Hepatocyte (in vitro differentiated cells): ENCODE measurements at regions not wholly inside any gene's neighbourhood (a gene's known extent, or its start where the extent isn't known, plus 50 kb on each side); places are given as distances from the start of the nearest gene placed in this dataset.

Source experiments
- EZH2 ChIP-seq: fragments of 200-600 bp; sonication (generic); IDR thresholded peaks from 2 replicates; pipeline ENCODE4 v1.6.1; 2016; ENCODE audit warnings: antibody characterized with exemption, mild to moderate bottlenecking, borderline replicate concordance
- TF ChIP-seq, protein P1 (sequence below): fragments of 200-600 bp; sonication (generic); IDR thresholded peaks from 2 replicates; pipeline ENCODE4 v1.5.1; 2016; ENCODE audit warnings: antibody characterized with exemption, mild to moderate bottlenecking; ENCODE audit not compliant: poor library complexity

GRCh38 chr3:15948388-15948787 lies 150.6 kb upstream of the ANKRD28 start:
- TF ChIP-seq, protein P1, sequence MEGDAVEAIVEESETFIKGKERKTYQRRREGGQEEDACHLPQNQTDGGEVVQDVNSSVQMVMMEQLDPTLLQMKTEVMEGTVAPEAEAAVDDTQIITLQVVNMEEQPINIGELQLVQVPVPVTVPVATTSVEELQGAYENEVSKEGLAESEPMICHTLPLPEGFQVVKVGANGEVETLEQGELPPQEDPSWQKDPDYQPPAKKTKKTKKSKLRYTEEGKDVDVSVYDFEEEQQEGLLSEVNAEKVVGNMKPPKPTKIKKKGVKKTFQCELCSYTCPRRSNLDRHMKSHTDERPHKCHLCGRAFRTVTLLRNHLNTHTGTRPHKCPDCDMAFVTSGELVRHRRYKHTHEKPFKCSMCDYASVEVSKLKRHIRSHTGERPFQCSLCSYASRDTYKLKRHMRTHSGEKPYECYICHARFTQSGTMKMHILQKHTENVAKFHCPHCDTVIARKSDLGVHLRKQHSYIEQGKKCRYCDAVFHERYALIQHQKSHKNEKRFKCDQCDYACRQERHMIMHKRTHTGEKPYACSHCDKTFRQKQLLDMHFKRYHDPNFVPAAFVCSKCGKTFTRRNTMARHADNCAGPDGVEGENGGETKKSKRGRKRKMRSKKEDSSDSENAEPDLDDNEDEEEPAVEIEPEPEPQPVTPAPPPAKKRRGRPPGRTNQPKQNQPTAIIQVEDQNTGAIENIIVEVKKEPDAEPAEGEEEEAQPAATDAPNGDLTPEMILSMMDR, result no peak
- TF ChIP-seq EZH2, result no peak
